ENCODE measurements at regions not wholly inside any gene's neighbourhood (a gene's known extent, or its start where the extent isn't known, plus 50 kb on each side); places are given as distances from the start of the nearest gene placed in this dataset.
A peak's percentile ranks its signal among the peaks of the same experiment; 100 is the strongest.
"Not testable (repeated sequence)": the region's sequence is repeated elsewhere in the genome, so short reads cannot be mapped to it uniquely, and the experiment has no call there.

- no peak for DNase-seq (ENCODE audit: low read depth)
These were observed 571.6 kb downstream of the SH2D4B start for GRCh38 chr10:81109200-81109752.

GRCh38 chr10:81116201-81116600 lies 578.5 kb downstream of the SH2D4B start:
- no peak for DNase-seq (ENCODE audit: low read depth)

GRCh38 chr10:81116990-81117389 lies 579.3 kb downstream of the SH2D4B start:
- DNase-seq (ENCODE audit: low read depth): no peak

- no peak for DNase-seq (ENCODE audit: low read depth)
These were observed 590.2 kb downstream of the SH2D4B start for GRCh38 chr10:81127931-81128330.

GRCh38 chr10:81130014-81130413 lies 592.3 kb downstream of the SH2D4B start:
- DNase-seq (ENCODE audit: low read depth): no peak

- no peak for DNase-seq (ENCODE audit: low read depth)
These were observed 598.1 kb downstream of the SH2D4B start for GRCh38 chr10:81135851-81136250.

GRCh38 chr10:81136261-81136660 lies 598.6 kb downstream of the SH2D4B start:
- DNase-seq (ENCODE audit: low read depth): no peak

- DNase-seq (ENCODE audit: low read depth): no peak
These were observed 608.3 kb downstream of the SH2D4B start for GRCh38 chr10:81145975-81146374.

- no peak for DNase-seq (ENCODE audit: low read depth)
These were observed 608.7 kb downstream of the SH2D4B start for GRCh38 chr10:81146436-81146835.

GRCh38 chr10:81152656-81153055 lies 615.0 kb downstream of the SH2D4B start:
- no peak for DNase-seq (ENCODE audit: low read depth)

- no peak for DNase-seq (ENCODE audit: low read depth)
These were observed 620.0 kb downstream of the SH2D4B start for GRCh38 chr10:81157681-81158080.

GRCh38 chr10:81177651-81178244 lies 640.0 kb downstream of the SH2D4B start:
- DNase-seq (ENCODE audit: low read depth): no peak

- DNase-seq (ENCODE audit: low read depth): no peak
These were observed 641.6 kb downstream of the SH2D4B start for GRCh38 chr10:81179324-81179723.

GRCh38 chr10:81179805-81180452 lies 642.2 kb downstream of the SH2D4B start:
- peak; percentile 7 for DNase-seq (ENCODE audit: low read depth)

GRCh38 chr10:81182296-81182695 lies 644.6 kb downstream of the SH2D4B start:
- no peak for DNase-seq (ENCODE audit: low read depth)

- no peak for DNase-seq (ENCODE audit: low read depth)
These were observed 654.6 kb downstream of the SH2D4B start for GRCh38 chr10:81192221-81192788.

GRCh38 chr10:81200801-81201200 lies 663.1 kb downstream of the SH2D4B start:
- no peak for DNase-seq (ENCODE audit: low read depth)

- not testable (repeated sequence) for DNase-seq (ENCODE audit: low read depth)
These were observed 667.6 kb upstream of the NRG3 start for GRCh38 chr10:81207359-81207758.

GRCh38 chr10:81213370-81213769 lies 661.6 kb upstream of the NRG3 start:
- no peak for DNase-seq (ENCODE audit: low read depth)

- DNase-seq (ENCODE audit: low read depth): peak; percentile 28
These were observed 659.5 kb upstream of the NRG3 start for GRCh38 chr10:81215498-81215897.

- DNase-seq (ENCODE audit: low read depth): no peak
These were observed 658.0 kb upstream of the NRG3 start for GRCh38 chr10:81216949-81217348.

GRCh38 chr10:81218307-81218706 lies 656.7 kb upstream of the NRG3 start:
- DNase-seq (ENCODE audit: low read depth): no peak

- no peak for DNase-seq (ENCODE audit: low read depth)
These were observed 655.2 kb upstream of the NRG3 start for GRCh38 chr10:81219758-81220157.

All from stromal cell of bone marrow (primary cell).